Kasumi-1 (cell line): ENCODE measurements at regions not wholly inside any gene's neighbourhood (a gene's known extent, or its start where the extent isn't known, plus 50 kb on each side); places are given as distances from the start of the nearest gene placed in this dataset.

Experiments used
- DNase-seq, 2 experiments: peaks; one replicate each; lab custom pipeline; 2025; lab: John Stamatoyannopoulos, UW

- no peak for DNase-seq
Observed at GRCh38 chr3:174403831-174404230, 455.3 kb upstream of the NAALADL2 start.

- DNase-seq: no peak
Observed at GRCh38 chr3:174408310-174408709, 450.8 kb upstream of the NAALADL2 start.

- DNase-seq: no peak
Observed at GRCh38 chr3:174409086-174409743, 449.9 kb upstream of the NAALADL2 start.

GRCh38 chr3:174413062-174413912 is 445.8 kb upstream of the NAALADL2 start:
- DNase-seq: no peak

GRCh38 chr3:174414902-174415301 is 444.2 kb upstream of the NAALADL2 start:
- no peak for DNase-seq

- DNase-seq: peak; percentile 4 to 10
Observed at GRCh38 chr3:174417573-174417972, 441.6 kb upstream of the NAALADL2 start.

GRCh38 chr3:174419216-174419615 is 439.9 kb upstream of the NAALADL2 start:
- DNase-seq: no peak

- no peak for DNase-seq
Observed at GRCh38 chr3:174423936-174424335, 435.2 kb upstream of the NAALADL2 start.

GRCh38 chr3:174424656-174425055 is 434.5 kb upstream of the NAALADL2 start:
- no peak for DNase-seq

- DNase-seq: no peak
Observed at GRCh38 chr3:174425422-174425821, 433.7 kb upstream of the NAALADL2 start.

- DNase-seq: no peak
Observed at GRCh38 chr3:174430986-174431385, 428.1 kb upstream of the NAALADL2 start.

GRCh38 chr3:174431717-174432116 is 427.4 kb upstream of the NAALADL2 start:
- no peak for DNase-seq

GRCh38 chr3:174436367-174436766 is 422.8 kb upstream of the NAALADL2 start:
- DNase-seq: peak in 1 of 2 experiments; percentile 35

GRCh38 chr3:174438501-174439145 is 420.5 kb upstream of the NAALADL2 start:
- no peak for DNase-seq

- DNase-seq: peak; percentile 65 to 80
Observed at GRCh38 chr3:174439331-174440252, 419.5 kb upstream of the NAALADL2 start.

GRCh38 chr3:174440253-174440701 is 418.9 kb upstream of the NAALADL2 start:
- DNase-seq: peak; percentile 30 to 39

- peak; percentile 61 to 69 for DNase-seq
Observed at GRCh38 chr3:174440741-174441587, 418.2 kb upstream of the NAALADL2 start.

- peak; percentile 38 to 51 for DNase-seq
Observed at GRCh38 chr3:174441588-174442301, 417.4 kb upstream of the NAALADL2 start.

GRCh38 chr3:174442302-174442682 is 416.8 kb upstream of the NAALADL2 start:
- DNase-seq: no peak

- DNase-seq: peak; percentile 19 to 24
Observed at GRCh38 chr3:174444391-174444790, 414.7 kb upstream of the NAALADL2 start.
